HG02588 (cell line): ENCODE measurements at regions not wholly inside any gene's neighbourhood (a gene's known extent, or its start where the extent isn't known, plus 50 kb on each side); places are given as distances from the start of the nearest gene placed in this dataset.
A peak's percentile ranks its signal among the peaks of the same experiment; 100 is the strongest.

Experiments used
- ATAC-seq: cut with Tn5 transposase; IDR thresholded peaks from one replicate; pipeline ENCODE4 v1.9.1; 2021; ENCODE audit warnings: mild to moderate bottlenecking, moderate library complexity; ENCODE audit not compliant: unreplicated experiment

DNA sequence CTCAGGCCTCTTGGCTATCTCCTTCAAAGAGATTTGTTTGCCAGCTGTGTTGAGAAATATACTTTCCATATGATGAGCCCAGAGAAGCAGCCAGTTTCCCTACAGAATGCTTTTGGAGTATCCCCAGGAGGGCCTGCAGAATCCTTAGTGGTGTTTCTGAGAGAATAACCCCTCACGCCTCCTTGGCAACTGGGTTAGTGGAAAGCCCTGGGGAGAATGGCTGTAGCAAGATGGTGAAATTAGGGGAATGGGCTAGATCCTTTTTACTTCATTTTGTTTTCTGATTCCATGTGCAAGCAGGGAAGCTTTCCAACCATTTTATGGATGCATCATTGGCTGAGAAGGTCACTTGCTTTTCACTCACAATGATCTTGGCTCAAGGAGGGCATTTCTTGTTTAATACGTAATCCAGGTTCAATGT, 364.6 kb downstream of the DMRT2 start:
- ATAC-seq, result no peak

DNA sequence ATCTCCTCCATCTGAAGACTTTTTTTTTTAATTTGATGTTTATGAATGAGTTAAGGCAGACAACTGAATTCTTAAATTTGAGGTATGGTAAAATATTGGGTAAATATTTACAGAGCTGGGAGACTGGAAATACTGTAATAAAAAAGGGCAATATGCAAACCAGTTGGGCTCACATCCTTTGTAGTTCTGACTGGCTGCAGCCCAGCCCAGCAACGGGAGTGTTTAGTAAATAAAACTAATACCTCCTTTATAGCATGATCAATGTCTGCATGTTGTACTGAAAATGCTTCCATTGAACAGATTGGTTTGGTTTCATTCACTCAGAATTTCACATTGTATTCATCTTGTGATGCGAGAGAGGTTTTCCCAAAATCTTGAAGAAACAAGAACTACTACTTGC, 365.0 kb downstream of the DMRT2 start:
- ATAC-seq, result no peak

DNA sequence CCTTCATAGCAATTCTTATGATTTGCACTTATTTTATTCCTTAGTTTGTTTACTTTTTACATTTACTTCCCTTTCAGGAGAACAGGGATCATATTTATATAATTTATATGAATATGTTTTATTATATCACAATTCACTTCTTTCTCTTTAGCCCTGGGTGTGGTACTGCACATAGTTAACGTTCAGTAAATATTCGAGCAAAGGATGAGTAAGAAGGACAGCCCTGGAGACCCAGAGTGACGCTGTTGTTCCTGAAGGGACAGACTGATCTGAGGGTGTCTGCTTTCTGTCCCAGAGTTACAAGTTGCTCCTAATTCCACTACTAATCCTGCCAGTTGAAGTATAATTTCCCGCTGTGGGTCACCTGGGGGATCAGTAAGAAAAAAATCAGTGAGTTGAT, 366.1 kb downstream of the DMRT2 start:
- no peak for ATAC-seq

DNA sequence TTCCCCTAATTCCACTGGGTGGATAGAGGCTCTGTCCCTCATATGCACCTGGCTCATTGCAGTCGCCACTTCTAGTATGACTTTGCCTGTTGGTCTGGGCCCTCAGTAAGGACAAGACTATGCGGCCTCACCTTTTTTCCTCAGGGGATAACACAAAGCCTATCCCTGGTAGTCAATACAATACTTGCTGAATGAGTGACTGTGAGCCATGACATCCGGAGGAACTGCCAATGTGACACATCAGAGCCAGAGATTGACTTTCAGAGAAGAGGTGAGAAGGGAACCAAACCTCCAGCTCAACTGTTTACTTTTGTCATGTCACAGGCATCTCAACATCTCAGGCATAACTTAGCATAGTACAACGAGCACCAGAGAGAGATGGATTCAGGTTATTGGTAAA, 371.3 kb downstream of the DMRT2 start:
- no peak for ATAC-seq

DNA sequence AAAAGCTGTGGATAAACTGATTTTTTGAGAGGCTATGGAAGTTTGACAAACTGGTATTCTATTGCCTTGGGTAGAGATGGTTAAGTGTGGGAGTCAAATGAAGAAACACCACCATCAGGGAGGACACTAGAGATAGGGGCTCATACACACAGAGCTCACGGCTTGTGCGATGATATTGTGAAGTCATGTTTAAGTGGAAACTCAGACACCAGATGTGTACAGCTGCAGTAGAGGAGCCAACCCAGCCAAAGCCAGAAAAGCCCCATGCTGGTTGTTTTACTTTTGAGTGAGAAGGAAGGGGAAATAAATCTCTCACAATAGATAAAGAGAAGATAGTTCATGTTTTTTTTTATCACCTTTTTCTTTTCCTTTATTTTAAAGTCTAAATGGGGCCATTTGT, 377.7 kb downstream of the DMRT2 start:
- ATAC-seq, result no peak

DNA sequence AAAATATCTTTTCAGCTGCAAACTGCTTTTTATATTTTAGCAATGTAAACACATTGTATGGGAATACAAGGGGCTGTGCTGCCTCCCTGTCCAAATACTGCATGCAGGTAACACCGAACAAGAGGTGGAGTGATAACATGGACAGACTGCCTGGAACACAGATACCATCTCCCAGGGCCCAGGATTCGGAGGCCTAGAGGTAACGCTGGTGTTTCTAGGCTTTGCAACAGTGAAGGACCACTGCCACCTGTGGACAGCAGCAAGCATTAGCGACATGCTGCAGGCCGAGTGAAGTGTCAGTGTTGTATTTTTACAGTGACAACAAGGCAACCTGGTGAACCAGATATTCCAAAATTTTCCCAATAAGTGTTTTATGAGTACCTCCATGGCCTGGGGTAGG, 379.1 kb downstream of the DMRT2 start:
- no peak for ATAC-seq

DNA sequence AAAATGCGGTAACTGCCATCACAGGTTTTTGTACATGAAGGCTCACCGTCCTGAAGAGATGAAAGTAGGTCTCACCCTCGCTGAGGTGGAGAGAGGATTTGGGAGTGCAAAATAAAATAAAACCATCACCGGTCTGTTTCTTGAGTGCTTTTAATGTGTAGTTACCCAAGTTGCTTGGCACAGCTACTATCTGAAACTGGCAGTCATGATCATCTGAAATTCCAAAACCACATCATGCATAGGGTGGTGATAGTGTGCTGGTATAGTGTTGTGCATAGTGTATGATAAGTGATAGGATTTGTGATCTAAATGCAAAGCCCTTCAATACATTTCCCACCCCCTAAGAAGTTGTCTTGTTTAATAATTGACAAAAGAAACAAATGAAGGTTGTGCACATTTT, 381.3 kb downstream of the DMRT2 start:
- ATAC-seq, result no peak

DNA sequence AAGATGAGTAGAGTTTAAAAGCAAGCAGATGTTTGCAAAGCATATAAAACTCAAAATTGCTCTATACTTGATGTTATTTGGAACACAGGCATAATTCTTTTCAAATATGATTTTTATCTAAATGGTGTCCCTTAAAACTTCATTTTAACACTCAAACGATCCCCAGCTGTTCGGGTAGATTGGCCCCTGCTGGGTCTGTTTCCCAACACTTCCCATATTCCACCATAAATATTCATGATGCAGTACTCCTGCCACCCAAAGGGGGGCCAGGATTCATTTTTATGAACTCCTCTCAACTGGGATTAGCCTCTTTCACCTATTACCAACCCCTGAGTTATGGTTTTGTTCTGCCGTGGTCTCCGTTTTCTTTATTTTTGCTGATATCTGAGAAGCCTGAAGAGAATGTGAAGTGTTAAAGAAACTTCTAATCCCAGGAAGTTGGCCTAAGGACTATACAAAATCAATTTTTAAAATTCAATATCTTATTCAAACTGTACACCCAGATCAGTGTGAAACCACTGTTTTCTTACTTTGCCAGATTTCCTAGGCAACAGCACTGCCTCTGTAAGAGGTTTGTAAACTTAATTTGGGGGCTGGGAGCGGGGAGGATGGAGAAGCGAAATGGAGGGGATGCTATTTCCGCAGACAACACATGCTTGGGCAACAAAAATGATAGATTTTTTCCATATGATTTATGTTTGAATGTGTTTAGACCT, 384.1 kb downstream of the DMRT2 start:
- ATAC-seq, result no peak

DNA sequence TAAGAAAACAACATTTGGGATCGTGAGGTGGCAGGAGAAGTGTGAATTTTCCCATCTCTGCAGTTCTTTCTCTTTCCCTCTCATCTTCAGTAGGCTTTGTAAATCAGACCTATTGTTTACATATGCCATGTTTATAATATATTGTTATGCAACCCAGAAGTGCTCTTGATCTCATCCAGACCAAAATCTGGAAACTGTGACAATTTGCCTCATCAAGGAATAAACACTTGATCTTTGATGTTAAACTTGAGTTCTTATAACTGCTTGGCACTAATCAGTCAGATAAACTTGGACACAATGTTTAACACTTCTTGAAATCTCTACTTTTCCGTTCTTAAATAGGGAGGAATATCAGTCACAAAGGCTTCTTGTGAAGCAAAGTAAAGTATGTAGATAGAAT, 384.7 kb downstream of the DMRT2 start:
- no peak for ATAC-seq

DNA sequence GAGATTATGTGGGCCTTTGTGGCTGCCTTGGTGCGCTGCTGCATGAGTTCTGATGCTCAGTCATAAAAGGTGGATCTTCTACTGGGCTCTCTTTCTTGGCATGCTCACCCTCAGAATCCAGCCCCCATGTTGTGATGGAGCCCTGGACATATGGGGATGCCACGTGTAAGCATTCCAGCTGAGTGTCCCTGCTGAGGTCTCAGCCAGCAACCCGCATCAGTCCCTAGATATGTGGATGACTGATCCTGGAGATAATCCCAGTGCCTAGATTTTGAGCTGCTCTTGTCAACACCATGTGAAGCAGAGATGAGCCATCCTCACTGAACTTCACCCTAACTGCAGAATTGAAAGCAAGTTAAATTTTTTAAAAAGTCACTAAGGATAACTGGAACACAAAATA, 390.1 kb downstream of the DMRT2 start:
- ATAC-seq, result no peak

DNA sequence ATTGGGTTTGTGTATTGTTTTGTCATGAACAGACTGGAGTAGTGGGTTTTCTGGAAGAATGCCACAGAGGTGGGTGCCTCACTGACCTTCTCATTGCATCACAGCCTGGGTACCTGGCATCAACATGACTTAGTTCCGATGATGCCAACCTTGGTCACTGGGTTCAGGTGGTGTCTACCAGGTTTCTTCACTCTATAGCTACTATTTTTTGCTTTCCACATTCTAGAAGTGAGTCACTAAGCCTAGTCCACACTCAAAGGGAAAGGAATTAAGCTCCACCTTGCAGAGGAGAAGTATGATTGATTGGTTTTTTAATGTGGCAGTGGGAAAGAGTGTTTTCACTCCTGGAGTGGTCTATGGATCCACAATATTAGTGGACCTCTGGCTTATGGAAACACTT, 391.9 kb downstream of the DMRT2 start:
- no peak for ATAC-seq

DNA sequence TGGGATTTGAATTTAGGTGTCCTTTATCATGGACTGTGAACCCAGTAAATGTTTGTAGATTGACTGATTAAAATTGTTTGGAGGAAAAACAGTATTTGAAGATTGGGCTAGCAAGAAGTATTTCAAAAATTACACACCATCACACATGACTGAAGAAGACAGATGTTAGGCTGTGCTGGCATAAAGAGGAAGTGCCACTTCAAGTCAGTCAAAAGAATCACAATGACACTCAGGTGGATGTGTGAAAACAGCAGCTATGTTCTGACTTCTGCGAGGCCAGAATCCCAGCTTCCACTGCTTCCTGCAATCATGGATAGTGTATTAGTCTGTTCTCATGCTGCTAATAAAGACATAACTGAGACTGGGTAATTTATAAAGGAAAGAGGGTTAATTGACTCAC, 393.3 kb downstream of the DMRT2 start:
- ATAC-seq, result no peak

DNA sequence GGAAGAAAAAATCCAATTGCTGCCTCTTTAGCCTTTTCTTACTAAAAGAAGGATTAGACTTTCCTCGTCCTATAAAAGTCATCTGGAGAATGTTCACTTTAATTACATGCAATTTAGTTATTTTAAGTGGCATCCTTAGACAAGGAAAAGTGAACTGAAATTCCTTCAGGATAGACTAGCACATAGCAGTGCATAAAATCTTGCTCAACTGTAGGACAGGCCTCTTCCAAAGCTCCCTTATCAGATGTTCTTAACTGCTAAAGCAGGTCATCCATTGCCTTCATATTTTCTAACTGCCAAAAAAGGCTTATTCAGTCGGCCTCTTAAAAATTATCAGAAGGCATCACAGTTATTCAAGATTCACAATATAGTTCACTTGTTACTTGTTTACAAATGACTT, 396.5 kb downstream of the DMRT2 start:
- no peak for ATAC-seq

DNA sequence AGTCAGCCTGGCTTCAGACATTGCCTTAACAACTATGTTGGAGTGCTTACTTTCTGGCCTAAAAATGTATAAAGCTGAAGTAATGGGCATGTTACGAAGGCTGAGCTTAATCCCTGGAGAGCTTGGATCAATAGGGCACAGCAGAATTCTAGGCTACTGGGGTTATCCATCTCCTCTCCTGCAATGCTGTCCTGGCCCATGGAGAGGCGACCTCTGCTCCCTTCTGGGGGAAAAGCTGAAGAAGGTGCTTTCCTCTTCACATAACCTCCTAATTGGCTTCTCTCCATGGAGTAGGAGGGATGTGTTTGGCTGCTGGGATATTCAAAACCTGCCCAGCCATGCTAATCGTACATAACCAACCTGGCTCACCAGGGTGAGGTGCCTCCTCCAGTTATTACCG, 403.5 kb downstream of the DMRT2 start:
- no peak for ATAC-seq

DNA sequence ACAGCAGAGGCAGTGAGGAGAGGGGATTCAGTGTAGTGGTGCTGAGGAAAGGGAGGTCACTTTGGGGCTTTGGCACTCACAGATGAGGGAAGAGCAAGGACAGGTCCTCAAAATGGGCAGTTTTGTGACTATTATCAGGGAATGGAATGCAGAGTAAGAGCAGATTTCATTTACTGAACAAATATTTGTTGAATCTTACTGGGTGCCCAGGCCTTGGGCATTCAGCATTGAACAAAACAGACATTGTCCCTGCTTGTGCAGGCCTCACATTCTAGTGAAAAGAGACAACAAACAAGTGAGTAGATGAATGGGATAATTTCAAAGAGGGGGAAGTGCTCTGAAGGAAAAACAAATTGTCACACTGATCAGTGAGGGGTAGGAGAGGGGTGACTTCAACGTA, 404.1 kb downstream of the DMRT2 start:
- no peak for ATAC-seq

DNA sequence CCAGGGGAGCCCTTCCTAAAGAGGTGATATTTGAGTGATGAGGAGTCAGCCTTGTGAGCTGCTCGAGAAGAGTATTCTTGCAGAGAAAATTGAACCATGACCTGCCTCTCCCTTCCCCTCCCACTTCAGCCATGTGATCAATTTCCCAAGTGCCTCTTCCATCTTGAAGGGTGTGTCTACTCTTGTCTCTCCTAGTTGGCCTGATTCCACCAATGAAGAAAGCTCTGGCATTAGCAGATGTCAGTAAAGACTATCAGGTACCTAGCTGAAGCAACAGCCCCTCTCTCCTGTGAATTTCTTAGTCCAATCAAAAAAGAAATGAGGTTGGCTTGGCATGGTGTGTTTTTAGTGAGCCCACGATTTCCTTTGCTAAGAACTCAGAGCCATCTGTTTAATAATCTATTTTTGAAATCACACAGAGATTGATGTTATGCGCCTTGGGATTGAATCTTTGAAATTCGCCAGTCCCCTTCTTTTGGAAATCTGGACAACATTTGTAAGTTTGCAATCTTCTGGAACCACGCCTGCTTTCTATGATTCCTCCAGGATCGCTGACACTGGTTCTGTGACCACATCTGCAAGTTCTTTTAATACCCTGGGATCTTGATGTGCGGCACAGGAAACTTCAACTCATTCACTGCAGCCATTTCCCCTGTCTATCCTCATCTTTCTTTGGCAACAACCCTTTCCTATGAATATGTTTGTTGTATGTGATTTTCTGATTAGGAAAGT, 404.6 kb downstream of the DMRT2 start:
- no peak for ATAC-seq

DNA sequence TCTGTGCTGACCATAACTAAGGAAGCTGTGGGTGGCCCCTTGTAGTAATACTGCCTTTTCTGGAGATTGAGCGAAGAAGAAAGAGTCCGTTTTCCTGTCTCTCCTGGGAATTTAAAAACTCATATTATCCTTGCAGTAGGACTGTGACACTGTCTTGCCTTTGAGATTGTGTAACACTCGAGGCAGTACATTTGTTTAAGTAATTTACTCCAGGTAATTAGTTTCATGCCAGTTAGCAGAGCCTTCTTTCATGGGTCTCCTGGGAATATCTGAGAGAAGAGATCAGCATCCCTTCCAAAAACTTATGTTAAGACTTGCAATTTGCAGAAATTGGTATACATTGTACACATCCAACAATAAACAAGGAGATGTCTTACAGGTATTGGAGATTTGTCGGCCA, 405.6 kb downstream of the DMRT2 start:
- ATAC-seq, result no peak

DNA sequence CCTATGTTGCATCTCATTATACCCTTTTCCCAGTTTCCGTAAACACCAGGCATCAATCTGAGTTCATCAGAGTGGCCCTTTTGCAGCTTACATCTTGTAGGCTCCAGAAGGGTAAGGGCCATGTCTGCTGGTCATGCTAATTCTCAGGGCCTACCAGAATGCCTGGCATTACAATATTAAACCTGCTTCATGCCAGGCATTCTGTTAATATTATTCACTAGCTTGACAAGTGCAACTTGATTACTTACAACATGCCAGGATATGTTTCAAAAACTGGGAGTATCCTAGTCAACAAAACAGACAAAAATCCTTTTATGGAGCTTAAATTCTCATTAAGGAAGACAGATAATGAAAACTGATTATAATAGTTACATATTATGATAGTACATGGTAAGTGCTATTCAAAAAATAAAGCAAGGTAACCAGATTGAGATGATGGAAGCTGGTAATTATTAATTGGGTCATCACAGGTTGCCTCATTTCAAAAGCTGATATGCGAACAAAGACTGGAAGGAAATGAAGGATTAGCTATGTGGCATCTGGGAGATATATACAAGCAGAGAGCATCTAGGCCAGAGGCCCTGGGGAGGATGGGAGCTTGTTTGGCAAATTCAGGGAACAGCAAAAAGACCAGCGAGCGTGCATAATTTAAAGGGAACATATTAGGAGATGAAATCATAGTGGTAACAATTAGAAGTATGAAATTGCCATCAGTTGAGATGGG, 406.3 kb downstream of the DMRT2 start:
- ATAC-seq, result no peak

DNA sequence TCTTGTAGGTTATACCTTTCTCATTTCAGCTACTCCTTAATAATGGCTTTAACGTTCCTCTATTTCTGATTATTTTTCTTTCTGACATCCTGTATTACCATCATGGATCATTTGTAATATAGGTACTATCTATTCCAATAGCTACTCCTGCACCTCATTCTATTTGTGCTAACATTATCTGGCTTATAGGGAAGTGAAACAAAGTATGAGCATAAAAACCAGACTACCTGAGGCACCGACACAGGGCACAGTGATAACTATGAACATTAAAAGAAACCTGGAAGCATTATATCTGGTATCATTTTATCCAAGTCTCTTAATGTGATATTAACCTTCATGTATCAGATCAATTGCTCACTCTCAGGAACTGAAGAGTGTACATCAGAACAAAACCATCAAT, 407.3 kb downstream of the DMRT2 start:
- no peak for ATAC-seq

DNA sequence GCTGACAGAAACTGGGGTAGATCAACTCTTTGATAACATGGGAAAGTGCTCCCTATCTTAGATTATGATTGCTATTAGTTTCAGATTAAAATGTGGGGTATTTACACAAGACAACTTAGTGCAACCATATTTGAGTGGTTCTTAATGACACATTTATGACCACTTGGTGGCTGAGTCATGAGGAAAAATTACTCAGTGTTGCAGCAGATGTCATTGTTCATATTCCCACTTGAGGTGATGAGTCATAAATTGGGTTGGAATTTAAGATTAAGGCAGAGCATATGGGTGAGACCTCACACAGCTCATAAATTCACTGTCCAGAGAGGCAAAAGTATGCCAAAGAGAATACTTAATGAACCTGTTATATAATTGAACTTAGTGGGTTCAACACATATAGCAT, 408.3 kb downstream of the DMRT2 start:
- no peak for ATAC-seq

DNA sequence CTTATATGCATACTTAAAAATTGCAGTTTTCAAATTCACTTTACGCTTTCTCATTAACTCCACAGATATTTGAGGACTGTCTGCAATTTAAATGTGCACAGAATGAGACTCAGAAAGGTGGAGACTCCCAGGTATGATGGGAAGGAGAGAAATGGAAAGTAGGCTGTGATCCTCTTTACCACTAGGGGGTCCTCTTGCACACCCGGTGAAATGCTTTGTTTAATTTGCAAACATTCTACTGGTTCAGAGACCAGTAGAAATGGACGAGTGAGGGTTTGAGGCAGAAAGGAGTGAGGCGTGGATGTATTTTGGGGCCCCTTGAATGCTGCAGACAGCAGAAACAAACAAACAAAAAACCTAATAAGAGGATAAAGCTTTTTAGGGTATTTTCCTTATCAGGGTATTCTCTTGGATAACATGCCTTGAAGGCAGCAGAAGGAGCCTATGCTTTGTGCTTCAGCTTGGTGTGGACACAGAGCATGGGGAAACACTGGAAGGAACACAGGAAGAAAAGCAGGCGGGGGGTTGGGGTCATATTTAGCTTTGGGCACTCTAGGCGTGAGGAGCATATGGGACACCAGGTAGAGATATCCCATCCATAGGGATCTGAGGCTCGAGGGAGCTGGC, 410.1 kb downstream of the DMRT2 start:
- peak; percentile 80 for ATAC-seq

DNA sequence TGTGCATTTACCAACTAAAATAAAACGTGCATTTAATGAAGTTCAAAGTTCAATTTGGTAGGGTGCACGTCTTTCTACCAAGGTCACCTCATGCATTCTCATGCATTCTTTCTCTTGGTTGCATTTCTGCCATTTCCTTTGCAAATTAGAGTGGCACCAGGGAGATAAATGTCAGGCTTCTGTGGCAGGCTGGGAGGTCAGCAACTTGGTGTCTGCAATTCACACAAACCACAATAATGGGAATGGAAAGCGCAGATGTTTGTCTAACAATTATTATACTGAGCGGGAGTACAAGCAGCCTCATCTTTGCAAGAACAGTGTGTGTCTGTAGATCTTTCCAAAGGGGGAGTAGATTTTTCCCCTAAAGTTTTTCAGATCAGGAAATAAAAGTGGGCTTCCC, 411.7 kb downstream of the DMRT2 start:
- ATAC-seq, result no peak
